ENCODE measurements at regions not wholly inside any gene's neighbourhood (a gene's known extent, or its start where the extent isn't known, plus 50 kb on each side); places are given as distances from the start of the nearest gene placed in this dataset.

DNA sequence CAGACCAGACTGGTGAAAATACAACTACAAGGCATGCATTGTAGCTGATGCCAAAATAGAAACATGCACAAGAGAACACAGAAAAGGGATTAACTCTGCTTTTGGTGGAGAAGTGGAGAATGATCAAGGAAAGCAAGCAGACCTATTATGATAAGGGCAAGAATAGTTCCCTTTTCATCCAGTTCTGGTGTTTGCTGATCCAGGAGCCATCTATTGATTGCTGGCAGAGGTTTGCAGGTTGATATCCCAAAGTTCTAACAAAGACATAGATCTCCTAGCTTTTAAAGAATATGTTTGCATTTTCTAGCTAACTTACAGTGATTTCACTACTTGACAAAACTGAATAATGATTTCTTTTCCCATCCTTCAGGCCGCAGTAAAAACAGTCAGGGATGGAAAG lies 166.2 kb upstream of the CDKN3 start:
- H3K36me3 ChIP-seq = no peaks in the 10 kb centered on the region
- no peak overlapping the region for H3K4me3 ChIP-seq
- no peaks in the 10 kb centered on the region for H3K27me3 ChIP-seq
- H3K4me1 ChIP-seq = no peaks in the 10 kb centered on the region
- H3K27ac ChIP-seq = no peak overlapping the region
- H3K9me3 ChIP-seq = no peaks in the 10 kb centered on the region
- WGBS, 2 donors = 93 to 99% methylated on average over 1 of the region's 1 CpG
- TF ChIP-seq EP300 (IDR thresholded peaks at IDR 0.05) (no peak), POLR2A (IDR thresholded peaks at IDR 0.05) (no peak), POLR2AphosphoS5 (IDR thresholded peaks at IDR 0.05) (no peak)
- TF ChIP-seq, protein P1, sequence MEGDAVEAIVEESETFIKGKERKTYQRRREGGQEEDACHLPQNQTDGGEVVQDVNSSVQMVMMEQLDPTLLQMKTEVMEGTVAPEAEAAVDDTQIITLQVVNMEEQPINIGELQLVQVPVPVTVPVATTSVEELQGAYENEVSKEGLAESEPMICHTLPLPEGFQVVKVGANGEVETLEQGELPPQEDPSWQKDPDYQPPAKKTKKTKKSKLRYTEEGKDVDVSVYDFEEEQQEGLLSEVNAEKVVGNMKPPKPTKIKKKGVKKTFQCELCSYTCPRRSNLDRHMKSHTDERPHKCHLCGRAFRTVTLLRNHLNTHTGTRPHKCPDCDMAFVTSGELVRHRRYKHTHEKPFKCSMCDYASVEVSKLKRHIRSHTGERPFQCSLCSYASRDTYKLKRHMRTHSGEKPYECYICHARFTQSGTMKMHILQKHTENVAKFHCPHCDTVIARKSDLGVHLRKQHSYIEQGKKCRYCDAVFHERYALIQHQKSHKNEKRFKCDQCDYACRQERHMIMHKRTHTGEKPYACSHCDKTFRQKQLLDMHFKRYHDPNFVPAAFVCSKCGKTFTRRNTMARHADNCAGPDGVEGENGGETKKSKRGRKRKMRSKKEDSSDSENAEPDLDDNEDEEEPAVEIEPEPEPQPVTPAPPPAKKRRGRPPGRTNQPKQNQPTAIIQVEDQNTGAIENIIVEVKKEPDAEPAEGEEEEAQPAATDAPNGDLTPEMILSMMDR (IDR thresholded peaks at IDR 0.05) = no peak
- intact Hi-C loops (cut with DNase I) = no loop called here
- DNase-seq = no peak

DNA sequence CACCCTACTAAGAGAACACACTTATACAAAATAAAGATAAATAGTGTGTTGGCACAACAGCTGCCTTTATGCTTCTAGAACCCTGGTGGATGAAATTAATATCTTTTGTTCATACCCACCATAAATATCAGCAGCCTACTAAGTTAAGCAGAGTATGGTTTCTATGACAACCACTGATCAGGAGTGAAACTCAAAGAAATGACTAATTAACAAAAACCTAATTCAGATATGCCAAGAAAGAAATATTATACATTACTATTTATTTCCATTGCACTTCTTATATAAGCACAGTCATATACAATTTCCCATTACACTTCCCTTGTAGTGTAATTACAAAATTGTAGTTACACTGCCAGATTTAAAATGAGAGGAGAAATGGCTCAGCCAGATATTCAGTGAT lies 164.1 kb upstream of the CDKN3 start:
- Histone ChIP-seq H3K4me1 (no peaks in the 10 kb centered on the region), H3K27me3 (no peaks in the 10 kb centered on the region), H3K36me3 (no peaks in the 10 kb centered on the region), H3K27ac (no peak overlapping the region), H3K4me3 (no peak overlapping the region), H3K9me3 (no peaks in the 10 kb centered on the region)
- intact Hi-C loops (cut with DNase I) = no loop called here
- TF ChIP-seq POLR2A (IDR thresholded peaks at IDR 0.05) = no peak
- TF ChIP-seq POLR2AphosphoS5 (IDR thresholded peaks at IDR 0.05) = no peak
- TF ChIP-seq, protein P1 (IDR thresholded peaks at IDR 0.05) = no peak
- TF ChIP-seq EP300 (IDR thresholded peaks at IDR 0.05) = no peak
- no peak for DNase-seq

DNA sequence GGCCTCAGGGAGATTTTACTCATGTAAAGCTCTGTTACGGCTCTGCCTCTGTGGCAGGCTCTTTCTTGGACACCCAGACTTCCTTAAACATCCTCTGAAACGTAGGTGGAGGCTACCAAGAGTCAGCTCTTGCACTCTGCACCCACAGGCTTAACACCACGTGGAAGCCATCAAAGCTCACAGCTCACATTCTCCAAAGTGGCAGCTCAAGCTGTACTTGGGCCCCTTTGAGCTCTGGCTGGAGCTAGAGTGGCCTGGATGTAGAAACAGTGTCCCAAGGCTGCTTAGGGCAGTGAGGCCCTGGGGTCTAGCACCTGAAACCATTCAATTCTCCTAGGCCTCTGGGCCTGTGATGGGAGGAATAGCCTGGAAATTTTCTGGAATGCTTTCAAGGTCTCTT lies 155.3 kb upstream of the CDKN3 start:
- H3K9me3 ChIP-seq = no peaks in the 10 kb centered on the region
- intact Hi-C loops (cut with DNase I) = no loop called here
- H3K36me3 ChIP-seq = no peaks in the 10 kb centered on the region
- H3K4me3 ChIP-seq = no peak overlapping the region
- no peaks in the 10 kb centered on the region for H3K4me1 ChIP-seq
- no peak overlapping the region for H3K27ac ChIP-seq
- TF ChIP-seq, protein P1 (IDR thresholded peaks at IDR 0.05) = no peak
- TF ChIP-seq POLR2AphosphoS5 (IDR thresholded peaks at IDR 0.05) (no peak), POLR2A (IDR thresholded peaks at IDR 0.05) (no peak), EP300 (IDR thresholded peaks at IDR 0.05) (no peak)
- no peak for DNase-seq
- no peaks in the 10 kb centered on the region for H3K27me3 ChIP-seq
- WGBS, 2 donors = 65 to 78% methylated on average over 3 of the region's 3 CpGs

DNA sequence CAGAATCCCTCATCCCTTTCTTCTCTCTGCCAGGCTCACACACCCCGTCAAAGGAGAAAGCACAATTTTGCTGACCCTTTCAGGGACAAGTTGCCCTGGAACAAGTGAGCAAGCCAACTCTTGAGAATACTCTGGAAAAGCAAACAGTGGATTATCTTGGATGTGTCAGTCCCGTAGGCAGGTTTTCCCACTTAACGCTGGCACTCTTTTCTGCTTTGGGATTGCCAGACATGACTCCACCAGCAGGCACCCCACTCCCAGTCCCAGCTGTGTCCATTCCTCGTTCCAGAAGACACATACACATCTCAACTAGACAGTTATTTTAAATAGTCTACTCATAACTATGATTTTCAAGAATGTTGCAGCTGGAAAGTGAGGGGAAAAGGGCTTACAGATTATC lies 145.5 kb upstream of the CDKN3 start:
- Histone ChIP-seq H3K4me3 (no peak overlapping the region), H3K27me3 (no peaks in the 10 kb centered on the region), H3K9me3 (no peaks in the 10 kb centered on the region), H3K27ac (no peak overlapping the region), H3K36me3 (no peaks in the 10 kb centered on the region), H3K4me1 (peaks cover 0 to 10% (median 4%) of the 10 kb centered on the region in 4 donors)
- intact Hi-C loops (cut with DNase I) = no loop called here
- no peak for TF ChIP-seq POLR2AphosphoS5 (IDR thresholded peaks at IDR 0.05)
- TF ChIP-seq POLR2A (IDR thresholded peaks at IDR 0.05) = no peak
- TF ChIP-seq EP300 (IDR thresholded peaks at IDR 0.05) = no peak
- TF ChIP-seq, protein P1 (IDR thresholded peaks at IDR 0.05) = no peak
- no peak for DNase-seq
- 82 to 85% methylated on average over 4 of the region's 4 CpGs for WGBS, 2 donors

DNA sequence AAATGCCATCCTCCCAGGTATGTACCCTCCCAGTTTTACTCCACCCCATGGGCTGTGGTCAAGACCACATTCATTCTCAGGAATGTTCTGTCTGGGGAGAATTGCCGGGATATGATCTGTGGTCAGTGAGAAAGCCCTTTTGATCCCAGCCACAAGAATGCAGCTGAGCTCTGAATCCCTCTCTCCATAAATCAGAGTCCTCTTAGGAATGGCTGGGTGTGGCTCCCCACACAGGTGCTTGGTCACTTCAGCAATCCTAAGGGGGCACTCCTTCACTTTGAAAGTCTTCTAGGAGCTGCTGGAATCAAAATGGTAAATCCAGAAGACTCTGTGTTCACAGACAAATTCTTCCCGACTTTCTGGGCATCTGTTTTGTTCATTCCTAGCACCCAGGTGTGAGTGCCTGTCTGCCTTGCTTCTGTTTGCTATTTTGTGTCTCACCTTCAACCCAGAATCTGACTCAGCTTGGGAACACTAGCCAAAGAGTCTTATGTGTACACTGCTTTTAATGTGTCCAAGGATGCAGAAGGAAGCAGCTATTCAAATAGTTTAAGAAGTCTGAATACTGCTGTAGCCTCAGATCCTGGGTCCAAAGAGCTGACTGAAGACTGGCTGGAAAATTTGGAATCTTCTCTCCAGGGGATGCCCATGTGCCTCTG lies 144.6 kb upstream of the CDKN3 start:
- intact Hi-C loops (cut with DNase I) = no loop called here
- 14 to 56% methylated on average over 2 of the region's 2 CpGs for WGBS, 2 donors
- H3K4me1 ChIP-seq = peaks cover 0 to 10% (median 4%) of the 10 kb centered on the region in 4 donors
- TF ChIP-seq POLR2A (IDR thresholded peaks at IDR 0.05) (no peak), POLR2AphosphoS5 (IDR thresholded peaks at IDR 0.05) (no peak), EP300 (IDR thresholded peaks at IDR 0.05) (no peak)
- TF ChIP-seq, protein P1 (IDR thresholded peaks at IDR 0.05) = no peak
- H3K4me3 ChIP-seq = no peak overlapping the region
- no peaks in the 10 kb centered on the region for H3K27me3 ChIP-seq
- no peaks in the 10 kb centered on the region for H3K36me3 ChIP-seq
- no peak for DNase-seq
- no peaks in the 10 kb centered on the region for H3K9me3 ChIP-seq
- H3K27ac ChIP-seq = no peak overlapping the region
